K562 (cell line): ENCODE measurements at regions not wholly inside any gene's neighbourhood (a gene's known extent, or its start where the extent isn't known, plus 50 kb on each side); places are given as distances from the start of the nearest gene placed in this dataset.

Experiments used
- ATAC-seq: fragments of 200-7000 bp; cut with Tn5 transposase; 3 replicates; pipeline ENCODE4 v1.9.1; 2020; ENCODE audit warnings: moderate library complexity
- BruUV-seq: library from RNA; stranded (reverse); fragments of 400-500 nt; replicated peaks from 2 replicates; lab custom pipeline; 2021; lab: Mats Ljungman, UMichigan
- CTCF ChIA-PET: fragments of 300-600 bp; formaldehyde crosslinking; extraction: SDS; loops from one replicate; lab custom pipeline; 2021; ENCODE audit warnings: low intra/inter-chr PET ratio; lab: Yijun Ruan, JAX
- POLR2A ChIA-PET: fragments of 300-600, 350-650 bp; sonication (Branson Sonifier 250); formaldehyde crosslinking; extraction: SDS; loops from one replicate; lab custom pipeline; 2021; ENCODE audit warnings: antibody characterized with exemption, inconsistent platforms; lab: Yijun Ruan, JAX
- DNase-seq, 4 experiments: peaks; one replicate each; pipeline versions ENCODE4 v3.0.0 to v3.0.0-alpha.2; 2011 to 2018; ENCODE audit warnings: low spot score in 3 of 4, mixed read lengths in 3 of 4; ENCODE audit errors: extremely low read depth in 1 of 4
- FAIRE-seq: peaks from 2 replicates; lab custom pipeline; 2011; peaks lifted over from hg19 to GRCh38; lab: Jason Lieb, UNC
- H2AFZ ChIP-seq: 2 replicates; pipeline ENCODE4 v1.6.0; 2011; ENCODE audit warnings: low read depth, low read length, control low read depth, inconsistent platforms
- H3K27ac ChIP-seq: fragments of 200-600 bp; 3 replicates; pipeline ENCODE4 v1.8.0; 2011; ENCODE audit warnings: low read depth, mild to moderate bottlenecking, control low read depth, inconsistent platforms, low read length, moderate library complexity, mixed read lengths; ENCODE audit errors: extremely low read depth
- H3K27me3 ChIP-seq, 2 experiments: fragments of 300-600 bp in 1 of 2; 2 replicates in 1 of 2; 3 replicates in 1 of 2; pipeline versions ENCODE4 v1.6.0 to v1.8.0; 2011; ENCODE audit warnings: inconsistent platforms in 2 of 2, low read length in 2 of 2, mild to moderate bottlenecking in 1 of 2, mixed read lengths in 1 of 2, moderate library complexity in 1 of 2; ENCODE audit not compliant: control insufficient read depth in 2 of 2, insufficient read depth in 2 of 2
- H3K36me3 ChIP-seq: fragments of 300-600 bp; 3 replicates; pipeline ENCODE4 v1.8.0; 2011; ENCODE audit warnings: mild to moderate bottlenecking, low read length, inconsistent platforms; ENCODE audit not compliant: control insufficient read depth, insufficient read depth
- H3K4me1 ChIP-seq, 2 experiments: fragments of 200-600 bp in 1 of 2; replicated peaks in 1 of 2; 2 replicates in 1 of 2; 3 replicates in 1 of 2; pipeline versions ENCODE4 v1.5.1 to v1.8.0; 2011; ENCODE audit warnings: inconsistent platforms in 2 of 2, low read length in 2 of 2, mild to moderate bottlenecking in 1 of 2, mixed read lengths in 1 of 2, moderate library complexity in 1 of 2; ENCODE audit not compliant: control insufficient read depth in 2 of 2, insufficient read depth in 2 of 2
- H3K4me2 ChIP-seq: 2 replicates; pipeline ENCODE4 v1.6.1; 2011; ENCODE audit warnings: low read length, control low read depth, inconsistent platforms, mixed read lengths; ENCODE audit not compliant: insufficient read depth
- H3K4me3 ChIP-seq: fragments of 200-600 bp; sonication (generic), shearing (Covaris generic); 2 replicates; pipeline ENCODE4 v1.5.1; 2016; ENCODE audit warnings: control low read depth, inconsistent platforms
- H3K79me2 ChIP-seq: fragments of 200-600 bp; 3 replicates; pipeline ENCODE4 v1.8.0; 2011; ENCODE audit warnings: low read length, inconsistent platforms; ENCODE audit not compliant: control insufficient read depth, insufficient read depth
- H3K9ac ChIP-seq, 2 experiments: 2 replicates each; pipeline versions ENCODE4 v1.6.0 to v1.6.1; 2011; ENCODE audit warnings: low read depth in 2 of 2, low read length in 2 of 2, control low read depth in 1 of 2, inconsistent platforms in 1 of 2, mild to moderate bottlenecking in 1 of 2, mixed read lengths in 1 of 2; ENCODE audit not compliant: insufficient read depth in 1 of 2
- H3K9me1 ChIP-seq: one replicate; pipeline ENCODE4 v1.6.0; 2011; ENCODE audit warnings: inconsistent platforms, mild to moderate bottlenecking, low read length, moderate library complexity; ENCODE audit not compliant: control insufficient read depth, insufficient read depth
- H3K9me3 ChIP-seq: replicated peaks from 2 replicates; pipeline ENCODE4 v1.5.1; 2011; ENCODE audit warnings: low read depth, low read length, inconsistent platforms; ENCODE audit not compliant: control insufficient read depth, insufficient read depth
- H4K20me1 ChIP-seq: replicated peaks from 2 replicates; pipeline ENCODE4 v1.6.1; 2011; ENCODE audit warnings: low read length, inconsistent platforms, mixed read lengths; ENCODE audit not compliant: control insufficient read depth, insufficient read depth
- CBFA2T2 ChIP-seq: fragments of 450-650 bp; conservative IDR thresholded peaks from 2 replicates; pipeline ENCODE4 v1.6.1; 2017; ENCODE audit warnings: mild to moderate bottlenecking
- CBFA2T3 ChIP-seq: fragments of 450-650 bp; IDR thresholded peaks from 2 replicates; pipeline ENCODE4 v1.6.1; 2017
- CHD2 ChIP-seq: IDR thresholded peaks from 2 replicates; pipeline ENCODE4 v1.6.1; 2011; ENCODE audit warnings: low read depth, low read length
- DPF2 ChIP-seq: fragments of 450-650 bp; IDR thresholded peaks from 2 replicates; pipeline ENCODE4 v1.6.1; 2016
- ESRRA ChIP-seq: fragments of 450-650 bp; IDR thresholded peaks from 2 replicates; pipeline ENCODE4 v1.6.1; 2014; ENCODE audit warnings: low read depth, mild to moderate bottlenecking, moderate library complexity, borderline replicate concordance
- HMG20A ChIP-seq: fragments of 450-650 bp; formaldehyde crosslinking; conservative IDR thresholded peaks from 2 replicates; pipeline ENCODE4 v1.4.0; 2020; ENCODE audit warnings: mild to moderate bottlenecking, mixed read lengths
- MITF ChIP-seq: IDR thresholded peaks from 2 replicates; pipeline ENCODE4 v1.6.1; 2014; ENCODE audit warnings: antibody characterized with exemption
- NFIC ChIP-seq: fragments of 450-650 bp; IDR thresholded peaks from 2 replicates; pipeline ENCODE4 v1.6.1; 2017; ENCODE audit warnings: mild to moderate bottlenecking, inconsistent platforms
- POLR3G ChIP-seq: IDR thresholded peaks from 2 replicates; pipeline ENCODE4 v1.6.1; 2011; ENCODE audit not compliant: insufficient read length, insufficient replicate concordance; ENCODE audit errors: extremely low read depth
- SREBF1 ChIP-seq: fragments of 150-350 bp; IDR thresholded peaks from 2 replicates; pipeline ENCODE4 v1.6.1; 2014; ENCODE audit warnings: antibody characterized with exemption, low read depth, low read length, borderline replicate concordance
- TCF3 ChIP-seq: sonication (generic); formaldehyde crosslinking; IDR thresholded peaks from 2 replicates; pipeline ENCODE4 v1.4.0; 2020; ENCODE audit warnings: mild to moderate bottlenecking, missing genetic modification reagents
- TEAD4 ChIP-seq, 2 experiments: sonication (generic) in 1 of 2; formaldehyde crosslinking in 1 of 2; IDR thresholded peaks; 2 replicates each; pipeline versions ENCODE4 v1.6.1 to v1.8.0; 2012 to 2022; ENCODE audit warnings: borderline replicate concordance in 1 of 2, inconsistent platforms in 1 of 2, low read length in 1 of 2, mild to moderate bottlenecking in 1 of 2, missing genetic modification reagents in 1 of 2
- ZBTB43 ChIP-seq: sonication (generic); formaldehyde crosslinking; IDR thresholded peaks from 2 replicates; pipeline ENCODE4 v1.8.0; 2023; ENCODE audit warnings: mild to moderate bottlenecking, missing genetic modification reagents
- ZNF146 ChIP-seq: IDR thresholded peaks from one replicate; pipeline ENCODE4 v1.6.1; 2018; ENCODE audit warnings: missing compliant biosample characterization; ENCODE audit not compliant: unreplicated experiment
- ZNF717 ChIP-seq: fragments of 250-450 bp; sonication (Bioruptor Pico); IDR thresholded peaks from 2 replicates; pipeline ENCODE4 v1.5.0; 2021
- WGBS: fragments of 100-300 bp; shearing (Covaris generic); methylation state at CpG from one replicate; pipeline ENCODE4 v1.1.6; 2016; ENCODE audit warnings: low coverage, mixed read lengths; ENCODE audit not compliant: insufficient coverage; ENCODE audit errors: missing lambda C conversion rate; 5-methylcytosine and 5-hydroxymethylcytosine counted together
- in situ Hi-C: fragments of 300-500 bp; cut with MboI; formaldehyde crosslinking; loops from 4 replicates; pipeline ENCODE4 v1.15.0; 2018; ENCODE audit warnings: inconsistent platforms, mixed read lengths
- intact Hi-C: fragments of 100-400 bp; cut with micrococcal nuclease; formaldehyde crosslinking; loops from 2 replicates; pipeline ENCODE4 v1.14.2; 2022

- ChIA-PET POLR2A (no interaction called here), CTCF (no interaction called here)
- Histone ChIP-seq H3K79me2 (no peaks in the 10 kb centered on the region), H3K27me3 (no peaks in the 10 kb centered on the region), H3K9me3 (no peaks in the 10 kb centered on the region), H3K4me2 (no peak overlapping the region), H3K4me1 (no peaks in the 10 kb centered on the region), H3K9ac (no peak overlapping the region), H4K20me1 (no peaks in the 10 kb centered on the region), H3K36me3 (no peaks in the 10 kb centered on the region), H3K4me3 (no peak overlapping the region), H3K9me1 (no peaks in the 10 kb centered on the region), H3K27ac (no peak overlapping the region), H2AFZ (no peak overlapping the region)
- intact Hi-C loops (no loop called here), in situ Hi-C loops (no loop called here)
- ATAC-seq (no peak), DNase-seq (no peak), FAIRE-seq (no peak)
- BruUV-seq = no TSS peak
- TF ChIP-seq TCF3 (CRISPR knock-in tag) (peak; percentile 36; the same call in 1 of the 2 replicates), DPF2 (no peak), CBFA2T3 (peak; percentile 49; the same call in 1 of the 2 replicates), CBFA2T2 (peak; percentile 37; the same call in 1 of the 2 replicates), TEAD4 (IDR thresholded peaks at IDR 0.05; ENCODE audit: low read length) (peak; percentile 52; the same call in 1 of the 2 replicates), TEAD4 (CRISPR knock-in tag; IDR thresholded peaks at IDR 0.05; ENCODE audit: borderline replicate concordance) (no peak), POLR3G (no peak)
- 40% methylated on average over 3 of the region's 3 CpGs for WGBS
Observed at GRCh38 chr5:164301708-164302107, 796.3 kb downstream of the MAT2B start.

- whole genome bisulfite sequencing = 3% methylated on average over 2 of the region's 2 CpGs
- FAIRE-seq = no peak
- no peak for TF ChIP-seq NFIC
- no peak for TF ChIP-seq ESRRA
- no peak for TF ChIP-seq CHD2
- no peak for TF ChIP-seq ZBTB43 (CRISPR knock-in tag)
- TF ChIP-seq HMG20A (CRISPR knock-in tag) = no peak
- no peak for TF ChIP-seq ZNF146 (CRISPR knock-in tag)
- TF ChIP-seq MITF = no peak
- TF ChIP-seq SREBF1 = no peak
- TF ChIP-seq ZNF717 (CRISPR knock-in tag) = no peak
Observed at GRCh38 chr5:164302533-164303235, 797.3 kb downstream of the MAT2B start.

More at GRCh38 chr5:164302533-164303235, 797.3 kb downstream of the MAT2B start:
- CTCF ChIA-PET = no interaction called here
- intact Hi-C loops = no loop called here
- no peak overlapping the region for H3K4me3 ChIP-seq
- no peaks in the 10 kb centered on the region for H3K27me3 ChIP-seq
- H3K9me1 ChIP-seq = no peaks in the 10 kb centered on the region
- H3K27ac ChIP-seq = no peak overlapping the region
- ATAC-seq (no peak), DNase-seq (no peak)
- in situ Hi-C loops = no loop called here
- POLR2A ChIA-PET = no interaction called here
- H3K79me2 ChIP-seq = no peaks in the 10 kb centered on the region
- no peaks in the 10 kb centered on the region for H3K36me3 ChIP-seq
- H2AFZ ChIP-seq = no peak overlapping the region
- BruUV-seq = no TSS peak
- no peaks in the 10 kb centered on the region for H3K4me1 ChIP-seq
- H3K9ac ChIP-seq = no peak overlapping the region
- no peaks in the 10 kb centered on the region for H4K20me1 ChIP-seq
- no peaks in the 10 kb centered on the region for H3K9me3 ChIP-seq
- no peak overlapping the region for H3K4me2 ChIP-seq
